ENCODE measurements at regions not wholly inside any gene's neighbourhood (a gene's known extent, or its start where the extent isn't known, plus 50 kb on each side); places are given as distances from the start of the nearest gene placed in this dataset.
"Not testable (repeated sequence)": the region's sequence is repeated elsewhere in the genome, so short reads cannot be mapped to it uniquely, and the experiment has no call there.

DNA sequence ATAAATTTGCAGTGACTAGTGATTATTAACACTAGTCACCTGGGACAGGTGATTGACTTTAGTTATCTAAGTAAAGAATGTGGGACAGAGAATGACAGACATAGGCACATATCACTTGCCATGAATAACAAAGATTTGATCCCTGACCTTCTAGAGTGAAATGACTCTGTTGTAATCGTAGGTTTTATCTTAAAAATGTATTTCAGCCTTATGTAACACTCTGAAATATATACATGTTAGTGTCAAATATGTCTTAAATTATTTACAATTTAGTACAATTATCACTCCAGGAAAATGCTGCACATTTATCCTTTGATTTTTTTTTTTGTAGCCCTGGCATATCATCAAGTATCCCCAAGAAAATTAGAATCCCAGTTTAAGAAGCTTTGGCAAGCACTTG is 186.4 kb upstream of the PTGFR start:
- no peak overlapping the region for H3K4me3 ChIP-seq (ENCODE audit: low read length)
- no peak for DNase-seq (ENCODE audit: low read depth)
- TF ChIP-seq, protein P1, sequence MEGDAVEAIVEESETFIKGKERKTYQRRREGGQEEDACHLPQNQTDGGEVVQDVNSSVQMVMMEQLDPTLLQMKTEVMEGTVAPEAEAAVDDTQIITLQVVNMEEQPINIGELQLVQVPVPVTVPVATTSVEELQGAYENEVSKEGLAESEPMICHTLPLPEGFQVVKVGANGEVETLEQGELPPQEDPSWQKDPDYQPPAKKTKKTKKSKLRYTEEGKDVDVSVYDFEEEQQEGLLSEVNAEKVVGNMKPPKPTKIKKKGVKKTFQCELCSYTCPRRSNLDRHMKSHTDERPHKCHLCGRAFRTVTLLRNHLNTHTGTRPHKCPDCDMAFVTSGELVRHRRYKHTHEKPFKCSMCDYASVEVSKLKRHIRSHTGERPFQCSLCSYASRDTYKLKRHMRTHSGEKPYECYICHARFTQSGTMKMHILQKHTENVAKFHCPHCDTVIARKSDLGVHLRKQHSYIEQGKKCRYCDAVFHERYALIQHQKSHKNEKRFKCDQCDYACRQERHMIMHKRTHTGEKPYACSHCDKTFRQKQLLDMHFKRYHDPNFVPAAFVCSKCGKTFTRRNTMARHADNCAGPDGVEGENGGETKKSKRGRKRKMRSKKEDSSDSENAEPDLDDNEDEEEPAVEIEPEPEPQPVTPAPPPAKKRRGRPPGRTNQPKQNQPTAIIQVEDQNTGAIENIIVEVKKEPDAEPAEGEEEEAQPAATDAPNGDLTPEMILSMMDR (IDR thresholded peaks at IDR 0.05; ENCODE audit: insufficient read depth, low read depth, low read length, missing control alignments), result no peak

DNA sequence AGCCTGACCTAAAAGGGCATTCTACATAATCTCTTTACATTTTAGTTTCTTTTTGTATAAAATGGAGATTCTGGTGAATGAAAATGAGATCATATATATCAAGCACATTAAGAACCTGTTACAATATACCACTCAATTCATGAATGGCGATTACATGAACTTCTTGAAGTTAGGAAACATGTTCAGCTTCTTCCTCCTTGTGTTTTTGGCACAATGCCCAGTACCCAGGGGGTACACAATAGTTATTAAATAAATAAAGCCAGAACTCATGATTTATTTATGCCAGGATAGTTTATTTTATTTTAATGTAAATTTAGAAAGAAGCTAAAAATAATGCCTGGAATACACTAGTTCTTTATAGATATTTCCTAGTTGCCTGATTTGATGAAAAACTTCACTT is 186.0 kb upstream of the PTGFR start:
- no peak for DNase-seq (ENCODE audit: low read depth)
- TF ChIP-seq, protein P1 (IDR thresholded peaks at IDR 0.05; ENCODE audit: insufficient read depth, low read depth, low read length, missing control alignments), result no peak
- H3K4me3 ChIP-seq (ENCODE audit: low read length), result no peak overlapping the region

DNA sequence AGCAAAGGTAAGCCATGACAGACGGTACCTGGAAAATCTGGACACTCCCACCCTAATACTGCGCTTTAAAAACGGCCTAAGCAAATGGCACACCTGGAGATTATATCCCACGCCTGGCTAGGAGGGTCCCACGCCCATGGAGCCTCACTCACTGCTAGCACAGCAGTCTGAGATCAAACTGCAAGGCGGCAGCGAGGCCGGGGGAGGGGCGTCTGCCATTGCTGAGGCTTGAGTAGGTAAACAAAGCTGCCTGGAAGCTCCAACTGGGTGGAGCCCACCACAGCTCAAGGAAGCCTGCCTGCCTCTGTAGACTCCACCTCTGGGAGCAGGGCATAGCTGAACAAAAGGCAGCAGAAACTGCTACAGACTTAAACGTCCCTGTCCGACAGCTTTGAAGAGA is 180.5 kb upstream of the PTGFR start:
- DNase-seq (ENCODE audit: low read depth); H3K4me3 ChIP-seq (ENCODE audit: low read length): not testable (repeated sequence)

DNA sequence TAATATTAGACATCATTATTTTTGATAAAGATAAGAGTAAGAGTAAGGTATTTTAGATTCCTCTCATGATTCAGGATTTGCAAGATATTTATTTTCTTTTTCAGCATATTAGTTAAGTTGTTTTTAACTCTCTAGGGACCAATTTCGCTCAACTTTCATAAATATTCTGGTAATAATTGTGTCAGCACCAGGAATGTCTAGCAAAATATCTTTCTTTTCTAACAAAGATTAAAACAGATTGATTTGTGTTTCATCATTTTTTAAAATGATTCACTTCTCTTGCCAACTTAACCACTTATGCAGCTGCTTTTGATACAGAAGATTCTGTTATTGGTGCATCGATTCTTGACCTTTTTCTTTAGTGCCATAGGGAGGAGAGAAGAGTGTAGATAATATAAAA is 172.8 kb upstream of the PTGFR start:
- TF ChIP-seq, protein P1 (IDR thresholded peaks at IDR 0.05; ENCODE audit: insufficient read depth, low read depth, low read length, missing control alignments), result no peak
- DNase-seq (ENCODE audit: low read depth), result no peak

DNA sequence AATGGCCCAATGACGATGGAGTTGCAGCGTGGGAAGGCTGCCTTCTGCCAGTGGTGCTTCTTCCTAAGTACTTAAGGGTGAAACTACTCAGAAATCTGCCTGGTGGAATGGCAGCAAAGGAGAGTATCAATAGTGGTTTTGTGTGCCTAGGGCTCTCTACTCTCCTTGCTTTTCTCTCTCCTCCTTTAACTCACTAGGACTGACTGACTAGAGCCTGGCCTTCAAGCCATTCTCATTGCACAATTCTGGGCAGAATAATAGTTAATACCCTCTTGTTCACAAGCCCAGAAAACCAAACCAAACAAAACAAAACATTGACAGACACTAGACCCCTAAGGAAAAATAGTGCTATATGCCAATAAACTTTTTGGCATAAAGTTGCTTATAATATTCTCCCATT is 171.2 kb upstream of the PTGFR start:
- DNase-seq (ENCODE audit: low read depth), result no peak
- TF ChIP-seq, protein P1 (IDR thresholded peaks at IDR 0.05; ENCODE audit: insufficient read depth, low read depth, low read length, missing control alignments), result no peak
- H3K4me3 ChIP-seq (ENCODE audit: low read length), result no peak overlapping the region

More for the DNA sequence above, 172.8 kb upstream of the PTGFR start:
- H3K4me3 ChIP-seq (ENCODE audit: low read length), result no peak overlapping the region

DNA sequence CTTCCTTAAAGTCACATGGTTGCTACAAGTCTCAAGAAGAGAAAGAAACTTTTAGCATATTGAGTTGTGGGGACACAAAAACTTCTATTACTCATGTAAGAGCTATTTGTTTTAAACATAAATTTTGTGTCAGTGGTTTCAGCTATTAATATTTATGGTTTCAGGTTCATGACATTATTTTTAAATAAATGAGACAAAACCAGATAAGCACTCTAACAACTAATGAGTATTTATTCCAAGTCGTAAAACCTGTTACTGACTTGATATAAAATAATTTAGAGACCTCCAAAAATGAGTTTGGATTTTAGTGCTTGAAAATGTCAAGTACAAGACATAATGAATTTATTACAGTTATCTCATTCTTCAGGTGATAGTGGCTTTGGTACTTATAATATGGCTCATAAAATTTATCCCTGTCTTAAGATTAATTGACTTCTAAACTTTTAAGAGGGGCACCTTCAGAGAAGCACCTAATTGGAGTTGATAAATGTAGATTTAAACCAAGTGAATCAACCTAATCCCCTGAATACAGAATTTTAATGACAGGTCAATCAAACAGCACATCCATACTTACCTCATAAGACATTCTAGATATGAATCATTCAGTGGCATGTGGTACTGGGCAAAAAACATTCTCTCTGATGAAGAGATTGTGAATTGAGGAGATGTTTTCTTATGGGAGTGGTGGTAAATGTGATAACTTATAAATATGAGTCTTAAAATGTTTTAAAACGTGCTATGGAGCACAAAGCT is 167.7 kb upstream of the PTGFR start:
- no peak overlapping the region for H3K4me3 ChIP-seq (ENCODE audit: low read length)
- DNase-seq (ENCODE audit: low read depth), result no peak
- TF ChIP-seq, protein P1 (IDR thresholded peaks at IDR 0.05; ENCODE audit: insufficient read depth, low read depth, low read length, missing control alignments), result no peak

DNA sequence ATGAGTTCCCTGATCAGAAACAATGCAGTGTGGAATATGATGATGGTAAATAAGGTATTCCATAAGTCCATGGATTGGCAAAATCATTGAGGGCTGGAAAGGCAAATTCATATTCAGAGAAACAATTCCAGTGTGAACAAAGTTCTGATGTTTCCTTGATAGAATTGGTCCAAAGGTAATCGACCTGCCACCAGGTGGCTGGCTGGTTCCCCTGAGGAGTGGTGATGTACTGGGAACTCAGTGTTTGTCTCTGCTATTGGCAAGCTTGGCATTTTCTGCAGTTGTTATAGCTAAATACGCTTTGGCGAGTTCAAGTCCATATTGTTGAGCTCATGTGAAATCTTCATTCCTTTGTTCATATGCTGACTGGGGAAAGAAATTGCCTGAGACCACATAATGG is 165.5 kb upstream of the PTGFR start:
- no peak overlapping the region for H3K4me3 ChIP-seq (ENCODE audit: low read length)
- DNase-seq (ENCODE audit: low read depth), result no peak
- TF ChIP-seq, protein P1 (IDR thresholded peaks at IDR 0.05; ENCODE audit: insufficient read depth, low read depth, low read length, missing control alignments), result no peak

Data from epithelial cell of esophagus (primary cell).